Stimulated activated naive CD8-positive, alpha-beta T cell treated with anti-CD3 and anti-CD28 coated beads, Interleukin-15, amount 100 ng/mL, for 72 hours (primary cell): ENCODE measurements at regions not wholly inside any gene's neighbourhood (a gene's known extent, or its start where the extent isn't known, plus 50 kb on each side); places are given as distances from the start of the nearest gene placed in this dataset.

Source experiments
- ATAC-seq: fragments of 150-1000 bp; cut with Tn5 transposase; 2 replicates; pipeline ENCODE4 v1.10.0; 2021; ENCODE audit warnings: mild to moderate bottlenecking, moderate library complexity
- DNase-seq, 2 donors: peaks; one replicate each; pipeline ENCODE4 v3.0.0; 2021 to 2022
- H3K27ac Mint-ChIP-seq, 2 donors: one replicate each; pipeline ENCODE4 v1.8.0; 2022; ENCODE audit warnings: mild to moderate bottlenecking in 2 of 2, mixed read lengths in 2 of 2, moderate library complexity in 2 of 2
- H3K27me3 Mint-ChIP-seq: one replicate; pipeline ENCODE4 v1.8.0; 2022; ENCODE audit warnings: mixed read lengths
- H3K4me1 Mint-ChIP-seq: one replicate; pipeline ENCODE4 v1.8.0; 2022; ENCODE audit warnings: mild to moderate bottlenecking, mixed read lengths
- H3K4me3 Mint-ChIP-seq, 2 donors: one replicate each; pipeline ENCODE4 v1.8.0; 2022; ENCODE audit warnings: mild to moderate bottlenecking in 2 of 2, mixed read lengths in 2 of 2, moderate library complexity in 1 of 2
- H3K9me3 Mint-ChIP-seq, 2 donors: one replicate each; pipeline ENCODE4 v1.8.0; 2022; ENCODE audit warnings: mixed read lengths in 2 of 2

- ATAC-seq (no peak), DNase-seq (no peak)
- peaks cover 8% of the 10 kb centered on the region for H3K27me3 Mint-ChIP-seq
- H3K27ac Mint-ChIP-seq: no peak overlapping the region
- no peaks in the 10 kb centered on the region for H3K9me3 Mint-ChIP-seq
- H3K4me3 Mint-ChIP-seq: no peak overlapping the region
- no peaks in the 10 kb centered on the region for H3K4me1 Mint-ChIP-seq
These were observed 67.7 kb upstream of the POU3F3 start for GRCh38 chr2:104786204-104786603.

GRCh38 chr2:104786821-104787220, 67.1 kb upstream of the POU3F3 start:
- no peaks in the 10 kb centered on the region for H3K9me3 Mint-ChIP-seq
- no peaks in the 10 kb centered on the region for H3K4me1 Mint-ChIP-seq
- H3K27ac Mint-ChIP-seq: no peak overlapping the region
- peaks cover 8% of the 10 kb centered on the region for H3K27me3 Mint-ChIP-seq
- H3K4me3 Mint-ChIP-seq: no peak overlapping the region
- no peak for DNase-seq
- no peak for ATAC-seq

GRCh38 chr2:104787298-104788065, 66.4 kb upstream of the POU3F3 start:
- no peak for ATAC-seq
- no peaks in the 10 kb centered on the region for H3K9me3 Mint-ChIP-seq
- H3K4me3 Mint-ChIP-seq: no peak overlapping the region
- H3K27ac Mint-ChIP-seq: no peak overlapping the region
- DNase-seq: no peak
- peaks cover 9% of the 10 kb centered on the region for H3K27me3 Mint-ChIP-seq
- H3K4me1 Mint-ChIP-seq: no peaks in the 10 kb centered on the region

- DNase-seq (no peak), ATAC-seq (no peak)
- no peaks in the 10 kb centered on the region for H3K9me3 Mint-ChIP-seq
- no peak overlapping the region for H3K4me3 Mint-ChIP-seq
- no peaks in the 10 kb centered on the region for H3K4me1 Mint-ChIP-seq
- H3K27ac Mint-ChIP-seq: no peak overlapping the region
- H3K27me3 Mint-ChIP-seq: peaks cover 17% of the 10 kb centered on the region
These were observed 65.0 kb upstream of the POU3F3 start for GRCh38 chr2:104788742-104789455.

GRCh38 chr2:104790100-104790811, 63.7 kb upstream of the POU3F3 start:
- no peak overlapping the region for H3K27ac Mint-ChIP-seq
- ATAC-seq (no peak), DNase-seq (no peak)
- no peak overlapping the region for H3K4me3 Mint-ChIP-seq
- no peaks in the 10 kb centered on the region for H3K9me3 Mint-ChIP-seq
- H3K4me1 Mint-ChIP-seq: no peaks in the 10 kb centered on the region
- peaks cover 17% of the 10 kb centered on the region for H3K27me3 Mint-ChIP-seq

GRCh38 chr2:104790901-104791495, 62.9 kb upstream of the POU3F3 start:
- no peak for DNase-seq
- H3K27ac Mint-ChIP-seq: no peak overlapping the region
- peaks cover 17% of the 10 kb centered on the region for H3K27me3 Mint-ChIP-seq
- H3K4me1 Mint-ChIP-seq: no peaks in the 10 kb centered on the region
- ATAC-seq: no peak
- H3K9me3 Mint-ChIP-seq: no peaks in the 10 kb centered on the region
- H3K4me3 Mint-ChIP-seq: no peak overlapping the region

- no peak overlapping the region for H3K27ac Mint-ChIP-seq
- H3K27me3 Mint-ChIP-seq: peaks cover 17% of the 10 kb centered on the region
- no peak for DNase-seq
- no peaks in the 10 kb centered on the region for H3K9me3 Mint-ChIP-seq
- no peaks in the 10 kb centered on the region for H3K4me1 Mint-ChIP-seq
- no peak for ATAC-seq
- no peak overlapping the region for H3K4me3 Mint-ChIP-seq
These were observed 59.9 kb upstream of the POU3F3 start for GRCh38 chr2:104793966-104794365.

- no peak overlapping the region for H3K4me3 Mint-ChIP-seq
- H3K9me3 Mint-ChIP-seq: no peaks in the 10 kb centered on the region
These were observed 59.5 kb upstream of the POU3F3 start for GRCh38 chr2:104794441-104794840.

More at GRCh38 chr2:104794441-104794840, 59.5 kb upstream of the POU3F3 start:
- Mint-ChIP-seq H3K27me3 (peaks cover 14% of the 10 kb centered on the region), H3K4me1 (no peaks in the 10 kb centered on the region), H3K27ac (no peak overlapping the region)
- no peak for DNase-seq
- no peak for ATAC-seq
